GM23338 (cell line): ENCODE measurements at regions not wholly inside any gene's neighbourhood (a gene's known extent, or its start where the extent isn't known, plus 50 kb on each side); places are given as distances from the start of the nearest gene placed in this dataset.

Experiments used
- EZH2phosphoT487 ChIP-seq: fragments of 200-600 bp; sonication (generic); IDR thresholded peaks from one replicate; pipeline ENCODE4 v1.8.1; 2018; ENCODE audit warnings: antibody characterized with exemption; ENCODE audit not compliant: unreplicated experiment
- JUNB ChIP-seq: IDR thresholded peaks from one replicate; pipeline ENCODE4 v1.6.1; 2016; ENCODE audit warnings: antibody characterized with exemption; ENCODE audit not compliant: unreplicated experiment
- NANOG ChIP-seq: IDR thresholded peaks from 2 replicates; pipeline ENCODE4 v1.6.1; 2016; ENCODE audit warnings: antibody characterized with exemption, borderline replicate concordance
- ZNF114 ChIP-seq: fragments of 250-450 bp; sonication (Bioruptor Pico); IDR thresholded peaks from 2 replicates; pipeline ENCODE4 v1.5.0; 2020; ENCODE audit warnings: mild to moderate bottlenecking, moderate library complexity
- ZNF331 ChIP-seq: fragments of 250-450 bp; sonication (Bioruptor Pico); IDR thresholded peaks from 2 replicates; pipeline ENCODE4 v1.5.0; 2020; ENCODE audit warnings: low read depth, mild to moderate bottlenecking, moderate library complexity
- TF ChIP-seq, protein P1 (sequence below): fragments of 250-450 bp; sonication (Bioruptor Pico); IDR thresholded peaks from 2 replicates; pipeline ENCODE4 v1.5.0; 2020; ENCODE audit warnings: mild to moderate bottlenecking, moderate library complexity
- TF ChIP-seq, protein P2 (sequence below): IDR thresholded peaks from 2 replicates; pipeline ENCODE4 v1.6.1; 2016; ENCODE audit warnings: antibody characterized with exemption
- TF ChIP-seq, protein P3 (sequence below), 2 experiments: fragments of 200-600 bp in 1 of 2; sonication (generic) in 1 of 2; conservative IDR thresholded peaks; 2 replicates each; pipeline versions ENCODE4 v1.5.1 to v1.6.1; 2016 to 2017; ENCODE audit warnings: antibody characterized with exemption in 2 of 2, low read depth in 2 of 2, mild to moderate bottlenecking in 2 of 2, moderate library complexity in 1 of 2

- TF ChIP-seq, protein P1, sequence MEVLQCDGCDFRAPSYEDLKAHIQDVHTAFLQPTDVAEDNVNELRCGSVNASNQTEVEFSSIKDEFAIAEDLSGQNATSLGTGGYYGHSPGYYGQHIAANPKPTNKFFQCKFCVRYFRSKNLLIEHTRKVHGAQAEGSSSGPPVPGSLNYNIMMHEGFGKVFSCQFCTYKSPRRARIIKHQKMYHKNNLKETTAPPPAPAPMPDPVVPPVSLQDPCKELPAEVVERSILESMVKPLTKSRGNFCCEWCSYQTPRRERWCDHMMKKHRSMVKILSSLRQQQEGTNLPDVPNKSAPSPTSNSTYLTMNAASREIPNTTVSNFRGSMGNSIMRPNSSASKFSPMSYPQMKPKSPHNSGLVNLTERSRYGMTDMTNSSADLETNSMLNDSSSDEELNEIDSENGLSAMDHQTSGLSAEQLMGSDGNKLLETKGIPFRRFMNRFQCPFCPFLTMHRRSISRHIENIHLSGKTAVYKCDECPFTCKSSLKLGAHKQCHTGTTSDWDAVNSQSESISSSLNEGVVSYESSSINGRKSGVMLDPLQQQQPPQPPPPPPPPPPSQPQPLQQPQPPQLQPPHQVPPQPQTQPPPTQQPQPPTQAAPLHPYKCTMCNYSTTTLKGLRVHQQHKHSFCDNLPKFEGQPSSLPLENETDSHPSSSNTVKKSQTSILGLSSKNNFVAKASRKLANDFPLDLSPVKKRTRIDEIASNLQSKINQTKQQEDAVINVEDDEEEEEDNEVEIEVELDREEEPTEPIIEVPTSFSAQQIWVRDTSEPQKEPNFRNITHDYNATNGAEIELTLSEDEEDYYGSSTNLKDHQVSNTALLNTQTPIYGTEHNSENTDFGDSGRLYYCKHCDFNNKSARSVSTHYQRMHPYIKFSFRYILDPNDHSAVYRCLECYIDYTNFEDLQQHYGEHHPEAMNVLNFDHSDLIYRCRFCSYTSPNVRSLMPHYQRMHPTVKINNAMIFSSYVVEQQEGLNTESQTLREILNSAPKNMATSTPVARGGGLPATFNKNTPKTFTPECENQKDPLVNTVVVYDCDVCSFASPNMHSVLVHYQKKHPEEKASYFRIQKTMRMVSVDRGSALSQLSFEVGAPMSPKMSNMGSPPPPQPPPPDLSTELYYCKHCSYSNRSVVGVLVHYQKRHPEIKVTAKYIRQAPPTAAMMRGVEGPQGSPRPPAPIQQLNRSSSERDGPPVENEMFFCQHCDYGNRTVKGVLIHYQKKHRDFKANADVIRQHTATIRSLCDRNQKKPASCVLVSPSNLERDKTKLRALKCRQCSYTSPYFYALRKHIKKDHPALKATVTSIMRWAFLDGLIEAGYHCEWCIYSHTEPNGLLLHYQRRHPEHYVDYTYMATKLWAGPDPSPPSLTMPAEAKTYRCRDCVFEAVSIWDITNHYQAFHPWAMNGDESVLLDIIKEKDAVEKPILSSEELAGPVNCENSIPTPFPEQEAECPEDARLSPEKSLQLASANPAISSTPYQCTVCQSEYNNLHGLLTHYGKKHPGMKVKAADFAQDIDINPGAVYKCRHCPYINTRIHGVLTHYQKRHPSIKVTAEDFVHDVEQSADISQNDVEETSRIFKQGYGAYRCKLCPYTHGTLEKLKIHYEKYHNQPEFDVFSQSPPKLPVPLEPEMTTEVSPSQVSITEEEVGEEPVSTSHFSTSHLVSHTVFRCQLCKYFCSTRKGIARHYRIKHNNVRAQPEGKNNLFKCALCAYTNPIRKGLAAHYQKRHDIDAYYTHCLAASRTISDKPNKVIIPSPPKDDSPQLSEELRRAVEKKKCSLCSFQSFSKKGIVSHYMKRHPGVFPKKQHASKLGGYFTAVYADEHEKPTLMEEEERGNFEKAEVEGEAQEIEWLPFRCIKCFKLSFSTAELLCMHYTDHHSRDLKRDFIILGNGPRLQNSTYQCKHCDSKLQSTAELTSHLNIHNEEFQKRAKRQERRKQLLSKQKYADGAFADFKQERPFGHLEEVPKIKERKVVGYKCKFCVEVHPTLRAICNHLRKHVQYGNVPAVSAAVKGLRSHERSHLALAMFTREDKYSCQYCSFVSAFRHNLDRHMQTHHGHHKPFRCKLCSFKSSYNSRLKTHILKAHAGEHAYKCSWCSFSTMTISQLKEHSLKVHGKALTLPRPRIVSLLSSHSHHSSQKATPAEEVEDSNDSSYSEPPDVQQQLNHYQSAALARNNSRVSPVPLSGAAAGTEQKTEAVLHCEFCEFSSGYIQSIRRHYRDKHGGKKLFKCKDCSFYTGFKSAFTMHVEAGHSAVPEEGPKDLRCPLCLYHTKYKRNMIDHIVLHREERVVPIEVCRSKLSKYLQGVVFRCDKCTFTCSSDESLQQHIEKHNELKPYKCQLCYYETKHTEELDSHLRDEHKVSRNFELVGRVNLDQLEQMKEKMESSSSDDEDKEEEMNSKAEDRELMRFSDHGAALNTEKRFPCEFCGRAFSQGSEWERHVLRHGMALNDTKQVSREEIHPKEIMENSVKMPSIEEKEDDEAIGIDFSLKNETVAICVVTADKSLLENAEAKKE (CRISPR knock-in tag), result no peak
- TF ChIP-seq, protein P2, sequence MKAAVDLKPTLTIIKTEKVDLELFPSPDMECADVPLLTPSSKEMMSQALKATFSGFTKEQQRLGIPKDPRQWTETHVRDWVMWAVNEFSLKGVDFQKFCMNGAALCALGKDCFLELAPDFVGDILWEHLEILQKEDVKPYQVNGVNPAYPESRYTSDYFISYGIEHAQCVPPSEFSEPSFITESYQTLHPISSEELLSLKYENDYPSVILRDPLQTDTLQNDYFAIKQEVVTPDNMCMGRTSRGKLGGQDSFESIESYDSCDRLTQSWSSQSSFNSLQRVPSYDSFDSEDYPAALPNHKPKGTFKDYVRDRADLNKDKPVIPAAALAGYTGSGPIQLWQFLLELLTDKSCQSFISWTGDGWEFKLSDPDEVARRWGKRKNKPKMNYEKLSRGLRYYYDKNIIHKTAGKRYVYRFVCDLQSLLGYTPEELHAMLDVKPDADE, result no peak
- TF ChIP-seq ZNF114 (CRISPR knock-in tag) (no peak), NANOG (no peak), ZNF331 (CRISPR knock-in tag) (no peak), JUNB (no peak), EZH2phosphoT487 (no peak)
- TF ChIP-seq, protein P3, sequence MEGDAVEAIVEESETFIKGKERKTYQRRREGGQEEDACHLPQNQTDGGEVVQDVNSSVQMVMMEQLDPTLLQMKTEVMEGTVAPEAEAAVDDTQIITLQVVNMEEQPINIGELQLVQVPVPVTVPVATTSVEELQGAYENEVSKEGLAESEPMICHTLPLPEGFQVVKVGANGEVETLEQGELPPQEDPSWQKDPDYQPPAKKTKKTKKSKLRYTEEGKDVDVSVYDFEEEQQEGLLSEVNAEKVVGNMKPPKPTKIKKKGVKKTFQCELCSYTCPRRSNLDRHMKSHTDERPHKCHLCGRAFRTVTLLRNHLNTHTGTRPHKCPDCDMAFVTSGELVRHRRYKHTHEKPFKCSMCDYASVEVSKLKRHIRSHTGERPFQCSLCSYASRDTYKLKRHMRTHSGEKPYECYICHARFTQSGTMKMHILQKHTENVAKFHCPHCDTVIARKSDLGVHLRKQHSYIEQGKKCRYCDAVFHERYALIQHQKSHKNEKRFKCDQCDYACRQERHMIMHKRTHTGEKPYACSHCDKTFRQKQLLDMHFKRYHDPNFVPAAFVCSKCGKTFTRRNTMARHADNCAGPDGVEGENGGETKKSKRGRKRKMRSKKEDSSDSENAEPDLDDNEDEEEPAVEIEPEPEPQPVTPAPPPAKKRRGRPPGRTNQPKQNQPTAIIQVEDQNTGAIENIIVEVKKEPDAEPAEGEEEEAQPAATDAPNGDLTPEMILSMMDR (conservative IDR thresholded peaks at IDR 0.05; ENCODE audit: low read depth in 2 of 2), result no peak
Observed at GRCh38 chr6:90807791-90808701, 221.2 kb upstream of the MAP3K7 start (continued).
